Breast epithelium (tissue), 3 donors: ENCODE measurements at regions not wholly inside any gene's neighbourhood (a gene's known extent, or its start where the extent isn't known, plus 50 kb on each side); places are given as distances from the start of the nearest gene placed in this dataset.

ENCODE experiments used
- POLR2AphosphoS5 ChIP-seq, 3 donors: sonication (generic); formaldehyde crosslinking; IDR thresholded peaks; one replicate each; pipeline ENCODE4 v1.6.1; 2017; ENCODE audit warnings: antibody characterized with exemption in 3 of 3
- TF ChIP-seq, protein P1 (sequence below), 3 donors: fragments of 450-650 bp; IDR thresholded peaks; one replicate each; pipeline ENCODE4 v1.5.1; 2016 to 2017; ENCODE audit warnings: antibody characterized with exemption in 3 of 3, mild to moderate bottlenecking in 3 of 3, moderate library complexity in 3 of 3

DNA sequence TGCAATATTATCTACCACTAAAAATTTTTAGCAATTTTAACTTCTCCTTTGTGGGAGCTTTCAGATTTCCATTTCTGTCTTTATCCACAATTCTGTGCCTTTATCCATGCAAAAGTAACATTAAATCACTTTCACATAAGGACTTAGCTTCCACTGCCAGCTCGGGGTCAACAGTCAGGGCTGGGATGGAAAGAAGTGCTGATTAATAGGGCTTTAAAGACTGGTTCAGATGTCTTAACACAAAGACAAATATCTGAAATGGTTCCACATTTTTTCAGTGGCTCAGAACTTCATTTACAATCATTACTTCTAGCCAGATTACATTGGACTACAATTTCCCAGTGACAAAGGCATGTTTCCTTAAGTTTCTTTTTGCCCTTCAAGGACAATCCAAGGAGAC is 191.8 kb upstream of the CPHXL start:
- TF ChIP-seq, protein P1, sequence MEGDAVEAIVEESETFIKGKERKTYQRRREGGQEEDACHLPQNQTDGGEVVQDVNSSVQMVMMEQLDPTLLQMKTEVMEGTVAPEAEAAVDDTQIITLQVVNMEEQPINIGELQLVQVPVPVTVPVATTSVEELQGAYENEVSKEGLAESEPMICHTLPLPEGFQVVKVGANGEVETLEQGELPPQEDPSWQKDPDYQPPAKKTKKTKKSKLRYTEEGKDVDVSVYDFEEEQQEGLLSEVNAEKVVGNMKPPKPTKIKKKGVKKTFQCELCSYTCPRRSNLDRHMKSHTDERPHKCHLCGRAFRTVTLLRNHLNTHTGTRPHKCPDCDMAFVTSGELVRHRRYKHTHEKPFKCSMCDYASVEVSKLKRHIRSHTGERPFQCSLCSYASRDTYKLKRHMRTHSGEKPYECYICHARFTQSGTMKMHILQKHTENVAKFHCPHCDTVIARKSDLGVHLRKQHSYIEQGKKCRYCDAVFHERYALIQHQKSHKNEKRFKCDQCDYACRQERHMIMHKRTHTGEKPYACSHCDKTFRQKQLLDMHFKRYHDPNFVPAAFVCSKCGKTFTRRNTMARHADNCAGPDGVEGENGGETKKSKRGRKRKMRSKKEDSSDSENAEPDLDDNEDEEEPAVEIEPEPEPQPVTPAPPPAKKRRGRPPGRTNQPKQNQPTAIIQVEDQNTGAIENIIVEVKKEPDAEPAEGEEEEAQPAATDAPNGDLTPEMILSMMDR (IDR thresholded peaks at IDR 0.05), result no peak
- TF ChIP-seq POLR2AphosphoS5 (IDR thresholded peaks at IDR 0.05), result no peak
